SK-N-SH (cell line): ENCODE measurements at regions not wholly inside any gene's neighbourhood (a gene's known extent, or its start where the extent isn't known, plus 50 kb on each side); places are given as distances from the start of the nearest gene placed in this dataset.

Experiments
- CTCF ChIA-PET: fragments of 300-600, 350-600 bp; formaldehyde crosslinking; extraction: SDS; loops from one replicate; lab custom pipeline; 2021; lab: Yijun Ruan, JAX
- POLR2A ChIA-PET: fragments of 350-600 bp; sonication (Branson Sonifier 250); formaldehyde crosslinking; extraction: SDS; loops from one replicate; lab custom pipeline; 2020; ENCODE audit warnings: antibody characterized with exemption, inconsistent platforms; lab: Yijun Ruan, JAX
- DNase-seq: peaks from one replicate; pipeline ENCODE4 v3.0.0; 2012
- H2AFZ ChIP-seq: fragments of 200-600 bp; sonication (generic); 2 replicates; pipeline ENCODE4 v1.8.1; 2016; ENCODE audit warnings: antibody characterized with exemption, mild to moderate bottlenecking, low read depth
- H3F3A ChIP-seq: fragments of 200-600 bp; sonication (generic); replicated peaks from 2 replicates; pipeline ENCODE3; 2016; ENCODE audit warnings: antibody characterized with exemption, mild to moderate bottlenecking; ENCODE audit not compliant: insufficient read depth
- H3K27ac ChIP-seq, 2 experiments: fragments of 200-500 bp in 1 of 2; fragments of 200-600 bp in 1 of 2; sonication (Bioruptor generic) in 1 of 2; sonication (generic), shearing (Covaris generic) in 1 of 2; 2 replicates each; pipeline versions ENCODE4 v1.5.1 to v1.6.1; 2014 to 2016; ENCODE audit warnings: low read depth in 2 of 2, inconsistent platforms in 1 of 2, low read length in 1 of 2, mild to moderate bottlenecking in 1 of 2, mixed read lengths in 1 of 2
- H3K27me3 ChIP-seq: fragments of 200-600 bp; sonication (generic), shearing (Covaris generic); 2 replicates; pipeline ENCODE4 v1.6.1; 2016; ENCODE audit warnings: mixed run types; ENCODE audit not compliant: insufficient read depth
- H3K36me3 ChIP-seq, 2 experiments: fragments of 200-500 bp in 1 of 2; fragments of 200-600 bp in 1 of 2; sonication (Bioruptor generic) in 1 of 2; sonication (generic) in 1 of 2; replicated peaks in 1 of 2; 2 replicates each; pipeline versions ENCODE3 to v1.5.1; 2014 to 2016; ENCODE audit warnings: low read length in 1 of 2, mild to moderate bottlenecking in 1 of 2; ENCODE audit not compliant: insufficient read depth in 2 of 2, control insufficient read depth in 1 of 2
- H3K4me1 ChIP-seq, 2 experiments: fragments of 200-500 bp in 1 of 2; fragments of 200-600 bp in 1 of 2; sonication (Bioruptor generic) in 1 of 2; sonication (generic), shearing (Covaris generic) in 1 of 2; 2 replicates each; pipeline versions ENCODE4 v1.5.1 to v1.6.1; 2014 to 2016; ENCODE audit warnings: low read depth in 1 of 2, low read length in 1 of 2, mixed run types in 1 of 2; ENCODE audit not compliant: insufficient read depth in 2 of 2, control insufficient read depth in 1 of 2
- H3K4me2 ChIP-seq: fragments of 200-600 bp; sonication (generic), shearing (Covaris generic); 2 replicates; pipeline ENCODE4 v1.6.1; 2017; ENCODE audit warnings: mixed run types
- H3K4me3 ChIP-seq, 2 experiments: fragments of 200-500 bp in 1 of 2; fragments of 200-600 bp in 1 of 2; sonication (Bioruptor generic) in 1 of 2; sonication (generic), shearing (Covaris generic) in 1 of 2; 2 replicates each; pipeline versions ENCODE4 v1.5.1 to v1.8.1; 2014 to 2016; ENCODE audit warnings: low read depth in 2 of 2, inconsistent platforms in 1 of 2, low read length in 1 of 2, mild to moderate bottlenecking in 1 of 2, mixed read lengths in 1 of 2, moderate library complexity in 1 of 2
- H3K79me2 ChIP-seq: fragments of 200-600 bp; sonication (generic); 2 replicates; pipeline ENCODE4 v1.8.1; 2017; ENCODE audit warnings: mild to moderate bottlenecking; ENCODE audit not compliant: insufficient read depth
- H3K9ac ChIP-seq: fragments of 200-600 bp; sonication (generic); 2 replicates; pipeline ENCODE4 v1.6.1; 2017; ENCODE audit warnings: mixed run types
- H3K9me2 ChIP-seq: fragments of 200-600 bp; sonication (generic); 2 replicates; pipeline ENCODE4 v1.6.1; 2017; ENCODE audit warnings: mixed run types
- H3K9me3 ChIP-seq: fragments of 200-600 bp; sonication (generic); 2 replicates; pipeline ENCODE4 v1.6.1; 2017; ENCODE audit warnings: mixed run types, mild to moderate bottlenecking, moderate library complexity
- H4K20me1 ChIP-seq: fragments of 200-600 bp; sonication (generic); 2 replicates; pipeline ENCODE4 v1.6.1; 2017; ENCODE audit warnings: mild to moderate bottlenecking, mixed run types; ENCODE audit not compliant: insufficient read depth
- CTCF ChIP-seq: fragments of 200-600 bp; sonication (generic); IDR thresholded peaks from 2 replicates; pipeline ENCODE4 v1.6.1; 2017; ENCODE audit warnings: antibody characterized with exemption, mild to moderate bottlenecking, moderate library complexity
- FOSL2 ChIP-seq: IDR thresholded peaks from 2 replicates; pipeline ENCODE4 v1.4.0; 2012; ENCODE audit warnings: low read depth, mild to moderate bottlenecking, moderate library complexity, borderline replicate concordance
- FOXJ3 ChIP-seq: sonication (generic); formaldehyde crosslinking; IDR thresholded peaks from 2 replicates; pipeline ENCODE4 v1.5.1; 2020; ENCODE audit warnings: mild to moderate bottlenecking, missing genetic modification reagents
- FOXM1 ChIP-seq: IDR thresholded peaks from 2 replicates; pipeline ENCODE4 v1.4.0; 2012; ENCODE audit warnings: low read depth, mild to moderate bottlenecking
- JUND ChIP-seq: IDR thresholded peaks from 2 replicates; pipeline ENCODE4 v1.4.0; 2012
- MEF2A ChIP-seq: IDR thresholded peaks from 2 replicates; pipeline ENCODE4 v1.4.0; 2012; ENCODE audit warnings: low read depth, borderline replicate concordance
- NFIC ChIP-seq: IDR thresholded peaks from 2 replicates; pipeline ENCODE4 v1.4.0; 2012; ENCODE audit warnings: borderline replicate concordance
- NRF1 ChIP-seq: IDR thresholded peaks from 2 replicates; pipeline ENCODE4 v1.6.1; 2012; ENCODE audit warnings: low read depth, mild to moderate bottlenecking, low read length
- RCOR1 ChIP-seq: fragments of 150-350 bp; IDR thresholded peaks from 2 replicates; pipeline ENCODE4 v1.6.1; 2017; ENCODE audit warnings: antibody characterized with exemption, low read length
- REST ChIP-seq: IDR thresholded peaks from 2 replicates; pipeline ENCODE4 v1.6.1; 2012; ENCODE audit warnings: mild to moderate bottlenecking, low read depth, low read length, moderate library complexity
- RXRA ChIP-seq: IDR thresholded peaks from 2 replicates; pipeline ENCODE4 v1.4.0; 2012; ENCODE audit warnings: low read depth, mild to moderate bottlenecking, borderline replicate concordance
- SIN3A ChIP-seq: IDR thresholded peaks from 2 replicates; pipeline ENCODE4 v1.6.1; 2012; ENCODE audit warnings: low read depth, mild to moderate bottlenecking, low read length, moderate library complexity, borderline replicate concordance
- SMC3 ChIP-seq: IDR thresholded peaks from 2 replicates; pipeline ENCODE4 v1.6.1; 2012; ENCODE audit warnings: low read depth, low read length, improper control_type of control experiment
- USF1 ChIP-seq: IDR thresholded peaks from 2 replicates; pipeline ENCODE4 v1.4.0; 2012; ENCODE audit warnings: low read depth, borderline replicate concordance
- USF2 ChIP-seq: fragments of 150-350 bp; IDR thresholded peaks from 2 replicates; pipeline ENCODE4 v1.6.1; 2017; ENCODE audit warnings: antibody characterized with exemption, low read length, low read depth, borderline replicate concordance
- WGBS: methylation state at CpG from one replicate; pipeline ENCODE4 v1.1.6; 2017; ENCODE audit warnings: low lambda C conversion rate; 5-methylcytosine and 5-hydroxymethylcytosine counted together
- TF ChIP-seq, protein P1 (sequence below): IDR thresholded peaks from 2 replicates; pipeline ENCODE4 v1.4.0; 2012; ENCODE audit warnings: low read depth, borderline replicate concordance

DNA sequence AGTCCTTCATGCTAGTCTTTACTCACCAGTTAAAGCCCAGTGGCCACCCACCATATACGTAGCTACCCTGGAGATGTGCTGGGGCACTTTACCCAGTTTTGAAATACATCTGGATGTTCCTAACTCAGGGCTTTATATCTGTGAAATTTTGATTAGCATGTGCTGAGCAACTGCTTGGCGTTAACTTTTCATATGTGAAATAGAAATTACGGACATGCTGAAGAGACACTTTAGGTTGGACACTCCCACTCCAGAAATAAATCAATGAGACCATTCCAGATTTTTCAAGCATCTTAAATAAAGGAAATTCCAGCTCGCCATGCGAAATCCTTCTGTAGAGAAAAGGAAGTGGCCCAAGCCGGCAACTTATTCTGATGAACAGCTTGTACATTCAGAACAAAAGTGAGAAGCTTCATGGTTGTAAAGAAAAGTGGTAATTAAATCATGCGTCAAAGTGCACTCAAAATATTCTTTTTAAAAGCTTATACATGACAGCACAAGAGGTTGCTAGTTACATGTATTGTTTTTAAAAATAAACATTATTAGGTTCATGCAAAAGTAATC is 153.5 kb upstream of the ITGB1 start:
- peaks cover 0 to 18% of the 10 kb centered on the region in 2 experiments; a peak in 3 of 4 replicates for H3K4me1 ChIP-seq
- ChIA-PET CTCF (interaction anchor here (1.1 kb wide), 1 partner anchor 44 kb away, joined by 3 read pairs; no protein-coding TSS in a partner anchor), POLR2A (no interaction called here)
- H3K27ac ChIP-seq = no peak overlapping the region
- H3K4me2 ChIP-seq = no peak overlapping the region
- no peaks in the 10 kb centered on the region for H3K9me2 ChIP-seq
- TF ChIP-seq USF1 (no peak), FOXJ3 (CRISPR knock-in tag) (no peak), FOXM1 (no peak), FOSL2 (no peak), REST (no peak), NFIC (no peak), MEF2A (no peak), JUND (no peak)
- H3K9ac ChIP-seq = no peak overlapping the region
- no peak overlapping the region for H3K4me3 ChIP-seq
- 97% methylated on average over 7 of the region's 7 CpGs for WGBS
- DNase-seq = no peak
- H3K36me3 ChIP-seq = no peaks in the 10 kb centered on the region
- no peaks in the 10 kb centered on the region for H3K79me2 ChIP-seq
- no peaks in the 10 kb centered on the region for H3K27me3 ChIP-seq
- H4K20me1 ChIP-seq = no peaks in the 10 kb centered on the region
- no peaks in the 10 kb centered on the region for H3K9me3 ChIP-seq
- no peaks in the 10 kb centered on the region for H3F3A ChIP-seq
- H2AFZ ChIP-seq = no peak overlapping the region

GRCh38 chr10:33109788-33110469 is 151.9 kb upstream of the ITGB1 start:
- WGBS = 95% methylated on average over 7 of the region's 7 CpGs
- Histone ChIP-seq H2AFZ (no peak overlapping the region), H3K27ac (no peak overlapping the region), H3K4me3 (no peak overlapping the region), H3K9me2 (no peaks in the 10 kb centered on the region), H3K9ac (no peak overlapping the region), H4K20me1 (no peaks in the 10 kb centered on the region), H3K27me3 (no peaks in the 10 kb centered on the region), H3F3A (no peaks in the 10 kb centered on the region), H3K9me3 (no peaks in the 10 kb centered on the region), H3K79me2 (no peaks in the 10 kb centered on the region), H3K36me3 (no peaks in the 10 kb centered on the region), H3K4me2 (no peak overlapping the region), H3K4me1 (peaks cover 0 to 16% of the 10 kb centered on the region in 2 experiments; a peak in 2 of 4 replicates)
- POLR2A ChIA-PET = no interaction called here
- CTCF ChIA-PET = interaction anchor here (0.8 kb wide), 1 partner anchor 28 kb away, joined by 5 read pairs; no protein-coding TSS in a partner anchor
- DNase-seq = no peak
- TF ChIP-seq RXRA = no peak
- no peak for TF ChIP-seq JUND
- no peak for TF ChIP-seq FOSL2
- TF ChIP-seq, protein P1, sequence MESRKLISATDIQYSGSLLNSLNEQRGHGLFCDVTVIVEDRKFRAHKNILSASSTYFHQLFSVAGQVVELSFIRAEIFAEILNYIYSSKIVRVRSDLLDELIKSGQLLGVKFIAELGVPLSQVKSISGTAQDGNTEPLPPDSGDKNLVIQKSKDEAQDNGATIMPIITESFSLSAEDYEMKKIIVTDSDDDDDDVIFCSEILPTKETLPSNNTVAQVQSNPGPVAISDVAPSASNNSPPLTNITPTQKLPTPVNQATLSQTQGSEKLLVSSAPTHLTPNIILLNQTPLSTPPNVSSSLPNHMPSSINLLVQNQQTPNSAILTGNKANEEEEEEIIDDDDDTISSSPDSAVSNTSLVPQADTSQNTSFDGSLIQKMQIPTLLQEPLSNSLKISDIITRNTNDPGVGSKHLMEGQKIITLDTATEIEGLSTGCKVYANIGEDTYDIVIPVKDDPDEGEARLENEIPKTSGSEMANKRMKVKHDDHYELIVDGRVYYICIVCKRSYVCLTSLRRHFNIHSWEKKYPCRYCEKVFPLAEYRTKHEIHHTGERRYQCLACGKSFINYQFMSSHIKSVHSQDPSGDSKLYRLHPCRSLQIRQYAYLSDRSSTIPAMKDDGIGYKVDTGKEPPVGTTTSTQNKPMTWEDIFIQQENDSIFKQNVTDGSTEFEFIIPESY = no peak
- no peak for TF ChIP-seq NRF1
- no peak for TF ChIP-seq USF2
- no peak for TF ChIP-seq RCOR1
- TF ChIP-seq CTCF = no peak
- no peak for TF ChIP-seq SIN3A
- TF ChIP-seq NFIC = no peak
- TF ChIP-seq MEF2A = no peak
- TF ChIP-seq SMC3 = no peak
